OCI-LY7 (cell line): ENCODE measurements at regions not wholly inside any gene's neighbourhood (a gene's known extent, or its start where the extent isn't known, plus 50 kb on each side); places are given as distances from the start of the nearest gene placed in this dataset.

Experiments used
- BruUV-seq: library from RNA; stranded (reverse); fragments of 400-500 nt; replicated peaks from 2 replicates; lab custom pipeline; 2021; lab: Mats Ljungman, UMichigan
- CTCF ChIA-PET: fragments of 300-600 bp; sonication (Branson Sonifier 250); formaldehyde crosslinking; loops from one replicate; lab custom pipeline; 2022; ENCODE audit warnings: antibody characterized with exemption; ENCODE audit not compliant: unreplicated experiment; lab: Charles Lee
- POLR2A ChIA-PET: fragments of 300-600 bp; sonication (Branson Sonifier 250); formaldehyde crosslinking; loops from one replicate; lab custom pipeline; 2022; ENCODE audit warnings: antibody characterized with exemption; lab: Charles Lee
- DNase-seq: peaks from one replicate; pipeline ENCODE4 v3.0.0-alpha.2; 2015; ENCODE audit warnings: low spot score
- H2AFZ ChIP-seq: fragments of 200-600 bp; sonication (generic), shearing (Covaris generic); 2 replicates; pipeline ENCODE4 v1.6.1; 2014; ENCODE audit warnings: mild to moderate bottlenecking, antibody characterized with exemption, low read length, moderate library complexity
- H3K27ac ChIP-seq: fragments of 200-600 bp; sonication (generic); 2 replicates; pipeline ENCODE4 v1.5.1; 2014; ENCODE audit warnings: mixed run types, low read depth, mild to moderate bottlenecking, moderate library complexity, low read length, inconsistent platforms; ENCODE audit not compliant: poor library complexity, severe bottlenecking
- H3K36me3 ChIP-seq: fragments of 200-600 bp; sonication (generic); 2 replicates; pipeline ENCODE4 v1.6.1; 2014; ENCODE audit warnings: mild to moderate bottlenecking, antibody characterized with exemption, low read length, moderate library complexity, mixed read lengths; ENCODE audit not compliant: insufficient read depth
- H3K4me1 ChIP-seq: fragments of 200-600 bp; sonication (generic); 2 replicates; pipeline ENCODE4 v1.5.1; 2014; ENCODE audit warnings: mild to moderate bottlenecking, low read length; ENCODE audit not compliant: insufficient read depth, poor library complexity, severe bottlenecking
- H3K4me2 ChIP-seq: fragments of 200-600 bp; sonication (generic); 2 replicates; pipeline ENCODE4 v1.6.1; 2014; ENCODE audit warnings: mild to moderate bottlenecking, low read length
- H3K4me3 ChIP-seq: fragments of 200-600 bp; sonication (generic); 2 replicates; pipeline ENCODE4 v1.5.1; 2014; ENCODE audit warnings: mild to moderate bottlenecking, low read depth, low read length; ENCODE audit not compliant: poor library complexity, severe bottlenecking
- H3K79me2 ChIP-seq: fragments of 200-600 bp; sonication (generic); 2 replicates; pipeline ENCODE4 v1.6.1; 2016; ENCODE audit warnings: low read depth, mild to moderate bottlenecking, low read length, moderate library complexity, mixed read lengths; ENCODE audit not compliant: insufficient read depth
- H3K9me2 ChIP-seq: fragments of 200-600 bp; sonication (generic); 2 replicates; pipeline ENCODE4 v1.6.1; 2016; ENCODE audit warnings: mild to moderate bottlenecking, low read length, mixed read lengths; ENCODE audit not compliant: insufficient read depth
- H3K9me3 ChIP-seq: fragments of 200-600 bp; sonication (generic); 2 replicates; pipeline ENCODE4 v1.6.1; 2014; ENCODE audit warnings: mild to moderate bottlenecking, mixed run types, low read length, mixed read lengths
- H4K20me1 ChIP-seq: fragments of 200-600 bp; sonication (generic); 2 replicates; pipeline ENCODE4 v1.6.1; 2014; ENCODE audit warnings: mild to moderate bottlenecking, antibody characterized with exemption, low read length, moderate library complexity, mixed read lengths; ENCODE audit not compliant: insufficient read depth
- EZH2phosphoT487 ChIP-seq: fragments of 200-600 bp; sonication (generic); IDR thresholded peaks from 2 replicates; pipeline ENCODE4 v1.6.1; 2018; ENCODE audit warnings: low read depth, borderline replicate concordance, mild to moderate bottlenecking, mixed run types, antibody characterized with exemption, low read length, moderate library complexity, mixed read lengths
- intact Hi-C: fragments of 100-400 bp; cut with micrococcal nuclease; formaldehyde crosslinking; loops from one replicate; pipeline ENCODE4 v1.10.0; 2022; ENCODE audit not compliant: unreplicated experiment
- TF ChIP-seq, protein P1 (sequence below): fragments of 200-600 bp; sonication (generic); conservative IDR thresholded peaks from 2 replicates; pipeline ENCODE4 v1.5.1; 2014; ENCODE audit warnings: mild to moderate bottlenecking, antibody characterized with exemption, low read length, moderate library complexity, mixed read lengths

DNA sequence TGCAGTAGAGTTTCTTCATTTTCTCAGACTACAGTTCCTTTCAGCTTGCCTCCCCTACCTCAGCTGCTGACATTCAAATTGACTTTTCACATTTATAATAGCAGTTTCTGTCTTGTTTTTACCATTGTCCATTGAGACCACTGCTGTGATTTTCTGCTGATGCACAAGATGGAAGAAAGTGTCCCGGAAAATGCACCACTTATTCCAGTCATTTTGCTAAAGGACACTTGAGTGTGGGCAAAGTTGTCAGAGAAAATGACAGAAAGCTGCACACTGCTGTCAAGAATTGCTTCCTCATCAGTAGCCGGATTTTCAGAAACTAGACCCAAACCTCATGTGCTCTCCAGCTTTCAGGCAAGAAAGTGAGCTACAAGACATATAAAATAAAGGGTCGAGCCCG lies 546.2 kb upstream of the SETBP1 start:
- intact Hi-C loops = loop anchor here (5.0 kb wide), 1 partner anchor 1078 kb away; no protein-coding TSS in a partner anchor

DNA sequence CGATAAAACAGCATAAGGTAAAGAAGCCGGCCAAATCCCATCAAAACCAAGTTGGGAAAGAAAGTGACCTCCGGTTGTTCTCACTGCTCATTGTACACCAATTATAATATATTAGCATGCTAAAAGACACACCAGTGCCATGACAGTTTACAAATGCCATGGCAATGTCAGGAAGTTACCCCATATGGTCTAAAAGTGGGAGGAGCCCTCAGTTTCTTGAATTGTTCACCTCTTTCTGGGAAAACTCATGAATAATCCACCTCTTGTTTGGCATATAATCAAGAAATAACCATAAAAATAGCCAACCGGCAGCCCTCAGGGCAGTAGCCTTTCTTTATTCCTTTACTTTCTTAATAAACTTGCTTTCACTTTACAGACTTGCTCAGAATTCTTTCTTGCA lies 544.9 kb upstream of the SETBP1 start:
- no peak overlapping the region for H3K4me3 ChIP-seq
- no peaks in the 10 kb centered on the region for H4K20me1 ChIP-seq
- DNase-seq = no peak
- no peaks in the 10 kb centered on the region for H3K36me3 ChIP-seq
- H3K4me1 ChIP-seq = no peaks in the 10 kb centered on the region
- BruUV-seq = no TSS peak
- intact Hi-C loops = no loop called here
- no peak for TF ChIP-seq EZH2phosphoT487
- TF ChIP-seq, protein P1, sequence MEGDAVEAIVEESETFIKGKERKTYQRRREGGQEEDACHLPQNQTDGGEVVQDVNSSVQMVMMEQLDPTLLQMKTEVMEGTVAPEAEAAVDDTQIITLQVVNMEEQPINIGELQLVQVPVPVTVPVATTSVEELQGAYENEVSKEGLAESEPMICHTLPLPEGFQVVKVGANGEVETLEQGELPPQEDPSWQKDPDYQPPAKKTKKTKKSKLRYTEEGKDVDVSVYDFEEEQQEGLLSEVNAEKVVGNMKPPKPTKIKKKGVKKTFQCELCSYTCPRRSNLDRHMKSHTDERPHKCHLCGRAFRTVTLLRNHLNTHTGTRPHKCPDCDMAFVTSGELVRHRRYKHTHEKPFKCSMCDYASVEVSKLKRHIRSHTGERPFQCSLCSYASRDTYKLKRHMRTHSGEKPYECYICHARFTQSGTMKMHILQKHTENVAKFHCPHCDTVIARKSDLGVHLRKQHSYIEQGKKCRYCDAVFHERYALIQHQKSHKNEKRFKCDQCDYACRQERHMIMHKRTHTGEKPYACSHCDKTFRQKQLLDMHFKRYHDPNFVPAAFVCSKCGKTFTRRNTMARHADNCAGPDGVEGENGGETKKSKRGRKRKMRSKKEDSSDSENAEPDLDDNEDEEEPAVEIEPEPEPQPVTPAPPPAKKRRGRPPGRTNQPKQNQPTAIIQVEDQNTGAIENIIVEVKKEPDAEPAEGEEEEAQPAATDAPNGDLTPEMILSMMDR = no peak
- POLR2A ChIA-PET = no interaction called here
- H3K27ac ChIP-seq = no peak overlapping the region
- H3K9me3 ChIP-seq = no peaks in the 10 kb centered on the region
- no peak overlapping the region for H3K4me2 ChIP-seq
- H3K79me2 ChIP-seq = no peaks in the 10 kb centered on the region
- no peak overlapping the region for H2AFZ ChIP-seq
- H3K9me2 ChIP-seq = no peaks in the 10 kb centered on the region
- CTCF ChIA-PET = no interaction called here

More for the DNA sequence above, 546.2 kb upstream of the SETBP1 start:
- ChIA-PET CTCF (no interaction called here), POLR2A (no interaction called here)
- H3K4me1 ChIP-seq = no peaks in the 10 kb centered on the region
- no peaks in the 10 kb centered on the region for H3K9me2 ChIP-seq
- no peaks in the 10 kb centered on the region for H4K20me1 ChIP-seq
- no peak for DNase-seq
- BruUV-seq = no TSS peak
- H3K4me2 ChIP-seq = no peak overlapping the region
- H3K27ac ChIP-seq = no peak overlapping the region
- no peaks in the 10 kb centered on the region for H3K79me2 ChIP-seq
- H2AFZ ChIP-seq = no peak overlapping the region
- no peak overlapping the region for H3K4me3 ChIP-seq
- H3K36me3 ChIP-seq = no peaks in the 10 kb centered on the region
- TF ChIP-seq, protein P1 = no peak
- TF ChIP-seq EZH2phosphoT487 = no peak
- no peaks in the 10 kb centered on the region for H3K9me3 ChIP-seq

GRCh38 chr18:44136326-44136725 lies 544.4 kb upstream of the SETBP1 start:
- no peaks in the 10 kb centered on the region for H3K4me1 ChIP-seq
- TF ChIP-seq, protein P1 = no peak
- no peak for TF ChIP-seq EZH2phosphoT487
- no peak overlapping the region for H3K4me2 ChIP-seq
- no peak overlapping the region for H3K4me3 ChIP-seq
- ChIA-PET CTCF (no interaction called here), POLR2A (no interaction called here)
- intact Hi-C loops = no loop called here
- H3K79me2 ChIP-seq = no peaks in the 10 kb centered on the region
- H3K27ac ChIP-seq = no peak overlapping the region
- no TSS peak for BruUV-seq
- no peaks in the 10 kb centered on the region for H3K36me3 ChIP-seq
- DNase-seq = no peak
- no peak overlapping the region for H2AFZ ChIP-seq
- H4K20me1 ChIP-seq = no peaks in the 10 kb centered on the region
- no peaks in the 10 kb centered on the region for H3K9me3 ChIP-seq
- no peaks in the 10 kb centered on the region for H3K9me2 ChIP-seq
